Thymus (tissue), 11 donors: ENCODE measurements at regions not wholly inside any gene's neighbourhood (a gene's known extent, or its start where the extent isn't known, plus 50 kb on each side); places are given as distances from the start of the nearest gene placed in this dataset.

Experiments used
- DNase-seq, 9 donors: peaks; one replicate each; pipeline ENCODE4 v3.0.0-alpha.2; 2013; ENCODE audit warnings: low spot score in 9 of 9, low read depth in 6 of 9, missing footprints in 1 of 9
- H3K27ac ChIP-seq, 2 donors: one replicate each; pipeline ENCODE4 v1.5.1; 2013; ENCODE audit warnings: control low read depth in 1 of 2, low read depth in 1 of 2, low read length in 1 of 2, mild to moderate bottlenecking in 1 of 2, moderate library complexity in 1 of 2
- H3K27me3 ChIP-seq, 2 donors: one replicate each; pipeline ENCODE4 v1.5.1; 2013; ENCODE audit warnings: low read length in 1 of 2; ENCODE audit not compliant: control insufficient read depth in 2 of 2, insufficient read depth in 1 of 2
- H3K36me3 ChIP-seq, 2 donors: one replicate each; pipeline ENCODE4 v1.5.1; 2013; ENCODE audit warnings: low read length in 1 of 2, mild to moderate bottlenecking in 1 of 2, moderate library complexity in 1 of 2; ENCODE audit not compliant: control insufficient read depth in 2 of 2, insufficient read depth in 2 of 2
- H3K4me1 ChIP-seq, 2 donors: one replicate each; pipeline ENCODE4 v1.5.1; 2013; ENCODE audit warnings: low read length in 2 of 2; ENCODE audit not compliant: control insufficient read depth in 2 of 2, insufficient read depth in 2 of 2
- H3K4me3 ChIP-seq, 2 donors: one replicate each; pipeline ENCODE4 v1.5.1; 2013; ENCODE audit warnings: low read length in 2 of 2, control low read depth in 1 of 2, mild to moderate bottlenecking in 1 of 2
- H3K9me3 ChIP-seq, 2 donors: one replicate each; pipeline ENCODE4 v1.5.1; 2013; ENCODE audit warnings: low read length in 1 of 2, mild to moderate bottlenecking in 1 of 2; ENCODE audit not compliant: control insufficient read depth in 2 of 2, insufficient read depth in 1 of 2
- WGBS: extraction: QIAGEN DNeasy Blood & Tissue Kit; methylation state at CpG from one replicate; pipeline ENCODE4 v1.1.7; 2013; 5-methylcytosine and 5-hydroxymethylcytosine counted together
- donor health status: healthy.

DNA sequence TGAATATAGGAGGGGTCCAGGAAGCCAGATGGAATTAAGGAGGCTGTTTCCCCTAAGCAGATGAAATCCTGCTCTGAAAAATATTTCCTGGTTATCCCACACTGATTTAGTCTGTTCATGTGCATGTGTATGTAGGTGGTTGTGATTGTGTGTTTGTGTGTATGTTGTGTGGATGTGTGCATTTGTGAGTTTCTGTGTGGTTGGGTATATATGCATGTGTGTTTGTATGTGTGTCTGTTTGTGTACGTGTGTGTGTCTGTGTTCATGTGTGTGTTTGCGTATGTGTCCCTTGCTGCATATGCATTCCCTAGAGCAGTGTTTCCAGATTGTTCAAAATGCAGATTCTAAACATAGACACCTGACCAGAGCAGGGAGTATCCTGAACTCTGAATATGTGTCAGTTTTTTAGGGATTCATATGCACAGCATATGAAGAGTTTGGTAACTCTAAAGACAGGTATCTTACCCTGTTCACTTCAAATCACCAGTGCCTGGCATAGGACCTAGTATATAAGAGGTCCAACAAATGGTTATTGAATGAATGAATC lies 239.8 kb downstream of the MAFB start:
- Histone ChIP-seq H3K9me3 (no peaks in the 10 kb centered on the region), H3K4me3 (no peak overlapping the region), H3K4me1 (no peaks in the 10 kb centered on the region), H3K27ac (no peak overlapping the region), H3K36me3 (no peaks in the 10 kb centered on the region), H3K27me3 (no peaks in the 10 kb centered on the region)
- 94% methylated on average over 2 of the region's 2 CpGs for WGBS
- no peak for DNase-seq

DNA sequence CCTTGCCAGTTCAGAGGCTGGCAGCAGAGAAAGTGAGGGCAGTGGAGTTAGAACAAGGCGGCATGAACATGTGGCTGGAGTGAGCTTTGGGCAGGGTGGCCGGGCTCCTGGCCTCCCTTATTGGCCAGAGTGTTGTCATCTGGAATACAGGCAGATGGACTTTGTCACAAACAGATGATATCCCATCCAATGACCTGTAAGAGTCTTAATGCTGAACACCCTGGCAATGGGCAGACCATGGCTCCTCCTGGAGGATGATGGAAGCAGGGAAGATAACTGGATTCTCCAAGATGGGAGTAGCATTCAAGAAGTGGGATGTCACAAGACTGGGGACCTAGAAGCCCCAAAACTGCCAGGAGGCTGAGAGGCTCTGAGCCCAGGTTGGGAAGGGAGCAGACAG lies 242.1 kb downstream of the MAFB start:
- no peaks in the 10 kb centered on the region for H3K4me1 ChIP-seq
- H3K27ac ChIP-seq, result no peak overlapping the region
- H3K4me3 ChIP-seq, result no peak overlapping the region
- 91% methylated on average over 2 of the region's 2 CpGs for WGBS
- no peaks in the 10 kb centered on the region for H3K9me3 ChIP-seq
- DNase-seq, result no peak
- H3K36me3 ChIP-seq, result no peaks in the 10 kb centered on the region
- H3K27me3 ChIP-seq, result no peaks in the 10 kb centered on the region

DNA sequence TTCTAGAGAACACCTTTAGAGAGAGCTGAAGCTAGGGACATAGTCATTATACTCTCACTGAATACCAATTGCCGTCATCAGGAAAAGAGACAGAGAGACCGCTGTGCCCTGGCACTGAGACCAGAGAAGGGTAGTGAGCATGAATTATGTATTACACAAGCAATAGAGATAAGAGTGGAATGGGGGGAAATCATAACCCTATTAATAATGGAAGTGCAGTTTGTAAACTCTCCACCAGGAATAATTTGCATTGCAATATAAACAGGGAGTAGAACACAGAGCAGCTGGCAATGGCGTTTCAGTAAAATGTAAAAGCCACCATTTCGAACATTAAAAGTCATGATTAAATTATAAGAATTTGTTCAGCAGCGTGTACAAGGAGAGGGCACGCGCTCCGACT lies 244.5 kb downstream of the MAFB start:
- H3K27me3 ChIP-seq, result no peaks in the 10 kb centered on the region
- WGBS, result 98% methylated on average over 8 of the region's 8 CpGs
- no peak overlapping the region for H3K27ac ChIP-seq
- DNase-seq, result no peak
- no peaks in the 10 kb centered on the region for H3K4me1 ChIP-seq
- H3K4me3 ChIP-seq, result no peak overlapping the region
- no peaks in the 10 kb centered on the region for H3K9me3 ChIP-seq
- no peaks in the 10 kb centered on the region for H3K36me3 ChIP-seq

DNA sequence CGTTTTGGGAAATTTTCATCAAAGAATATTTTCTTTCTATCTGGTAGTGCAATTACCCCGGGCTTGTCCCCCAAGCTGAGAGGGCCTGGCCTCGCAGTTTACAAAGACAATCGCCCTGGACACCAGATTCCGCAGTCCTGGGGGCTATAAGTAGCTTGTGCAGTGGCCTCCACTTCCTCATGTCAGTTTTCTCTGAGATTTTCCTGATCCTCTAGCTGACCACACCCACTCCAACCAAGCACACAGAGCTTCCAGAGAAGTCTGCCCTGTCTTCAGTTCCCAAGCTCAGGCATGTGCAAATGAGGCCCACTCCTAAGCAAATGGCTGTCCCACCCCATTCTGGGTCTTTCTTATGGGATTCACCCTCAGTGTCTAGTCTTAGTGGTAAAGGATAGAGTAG lies 245.3 kb downstream of the MAFB start:
- 71% methylated on average over 5 of the region's 5 CpGs for WGBS
- no peak for DNase-seq
- H3K27me3 ChIP-seq, result no peaks in the 10 kb centered on the region
- H3K4me1 ChIP-seq, result no peaks in the 10 kb centered on the region
- no peak overlapping the region for H3K27ac ChIP-seq
- H3K4me3 ChIP-seq, result no peak overlapping the region
- H3K9me3 ChIP-seq, result no peaks in the 10 kb centered on the region
- no peaks in the 10 kb centered on the region for H3K36me3 ChIP-seq

DNA sequence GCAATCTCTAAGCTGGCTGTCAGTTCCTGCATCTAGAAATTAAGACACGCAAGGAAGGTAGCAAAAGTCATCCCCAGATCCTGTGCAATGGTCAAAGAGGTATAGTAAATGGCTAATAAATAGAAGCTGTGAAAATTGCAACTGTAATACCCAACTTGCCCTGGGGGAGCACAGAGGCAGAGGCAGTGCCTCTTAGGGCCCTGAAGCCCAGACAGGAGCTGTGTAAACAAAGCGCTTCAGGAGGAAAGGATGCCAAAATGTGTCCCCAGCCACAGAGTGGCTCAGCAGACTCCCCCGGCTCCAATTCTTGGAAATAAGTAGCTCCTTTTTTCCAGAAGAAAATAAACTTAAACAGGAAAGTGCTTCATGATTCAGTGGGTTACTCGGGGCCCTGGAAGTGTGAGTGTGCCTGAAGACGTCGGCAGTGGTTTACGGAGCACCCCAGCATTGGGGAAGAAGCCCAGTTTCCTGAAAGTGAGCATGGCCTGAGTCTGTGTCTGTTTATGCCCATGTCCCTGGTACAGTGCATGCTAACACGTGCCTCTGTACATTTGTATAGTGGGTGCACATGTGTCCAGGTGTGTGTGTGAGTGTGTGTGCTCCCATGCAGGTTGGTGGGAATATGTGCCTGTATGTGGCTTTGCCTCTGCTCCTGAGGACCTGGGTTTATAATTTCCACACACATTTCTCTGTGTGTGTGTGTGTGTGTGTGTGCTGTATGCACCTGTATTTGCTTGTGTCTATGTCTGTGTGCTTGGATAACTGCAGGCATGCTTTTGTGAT lies 246.7 kb downstream of the MAFB start:
- no peak for DNase-seq
- Histone ChIP-seq H3K4me3 (no peak overlapping the region), H3K27me3 (no peaks in the 10 kb centered on the region), H3K4me1 (no peaks in the 10 kb centered on the region), H3K36me3 (no peaks in the 10 kb centered on the region), H3K27ac (no peak overlapping the region), H3K9me3 (no peaks in the 10 kb centered on the region)
- WGBS, result 77% methylated on average over 8 of the region's 8 CpGs

DNA sequence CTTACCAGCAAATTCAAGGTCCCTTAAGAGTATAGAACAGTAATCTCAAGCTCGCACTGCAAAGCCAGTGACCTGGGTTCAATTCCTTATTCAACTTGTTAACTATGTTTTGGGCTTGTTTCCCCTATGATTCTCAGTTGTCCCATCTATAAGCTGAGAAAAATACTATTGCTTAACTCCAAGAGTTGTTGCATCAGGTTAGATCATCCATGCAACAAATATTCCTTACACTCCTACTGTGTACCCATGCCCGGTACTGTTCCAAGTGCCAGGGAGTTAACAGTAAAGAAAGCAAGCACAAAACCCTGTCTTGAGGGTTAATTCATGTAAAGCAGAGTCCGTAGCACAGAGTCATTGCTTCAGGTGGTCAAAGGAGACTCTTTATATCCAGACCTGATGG lies 247.3 kb downstream of the MAFB start:
- no peak for DNase-seq
- Histone ChIP-seq H3K27ac (no peak overlapping the region), H3K4me3 (no peak overlapping the region), H3K9me3 (no peaks in the 10 kb centered on the region), H3K36me3 (no peaks in the 10 kb centered on the region), H3K4me1 (no peaks in the 10 kb centered on the region), H3K27me3 (no peaks in the 10 kb centered on the region)
- 94% methylated on average over 3 of the region's 3 CpGs for WGBS

DNA sequence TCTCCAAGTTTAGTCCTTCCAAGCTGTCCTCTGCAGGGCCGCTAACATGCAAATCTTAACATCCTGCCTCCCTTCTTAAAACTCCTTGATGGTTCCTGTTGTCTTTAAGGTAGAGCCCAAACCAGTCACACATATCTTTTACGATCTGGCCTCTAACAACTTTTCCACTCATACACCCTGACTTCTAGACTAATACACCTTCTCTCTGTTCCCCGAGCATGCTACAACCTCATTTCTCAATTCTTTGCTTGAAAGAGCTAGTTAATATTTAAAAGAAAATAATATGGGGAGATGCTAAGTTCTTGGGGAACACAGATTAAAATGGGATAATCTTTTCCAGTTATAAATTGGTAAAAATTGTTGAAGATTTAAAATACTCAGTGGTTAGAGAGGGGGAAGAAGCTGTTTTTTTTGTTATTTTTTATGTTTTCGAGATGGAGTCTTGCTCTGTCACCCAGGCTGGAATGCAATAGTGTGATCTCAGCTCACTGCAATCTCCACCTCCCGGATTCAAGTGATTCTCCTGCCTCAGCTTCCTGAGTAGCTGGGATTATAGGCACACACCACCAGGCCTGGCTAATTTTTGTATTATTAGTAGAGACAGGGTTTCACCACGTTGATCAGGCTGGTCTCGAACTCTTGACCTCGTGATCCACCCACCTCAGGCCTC lies 250.7 kb downstream of the MAFB start:
- WGBS, result 91% methylated on average over 8 of the region's 8 CpGs
- H3K36me3 ChIP-seq, result no peaks in the 10 kb centered on the region
- H3K27ac ChIP-seq, result no peak overlapping the region
- H3K27me3 ChIP-seq, result no peaks in the 10 kb centered on the region
- no peaks in the 10 kb centered on the region for H3K4me1 ChIP-seq
- H3K9me3 ChIP-seq, result no peaks in the 10 kb centered on the region
- DNase-seq, result no peak
- no peak overlapping the region for H3K4me3 ChIP-seq

DNA sequence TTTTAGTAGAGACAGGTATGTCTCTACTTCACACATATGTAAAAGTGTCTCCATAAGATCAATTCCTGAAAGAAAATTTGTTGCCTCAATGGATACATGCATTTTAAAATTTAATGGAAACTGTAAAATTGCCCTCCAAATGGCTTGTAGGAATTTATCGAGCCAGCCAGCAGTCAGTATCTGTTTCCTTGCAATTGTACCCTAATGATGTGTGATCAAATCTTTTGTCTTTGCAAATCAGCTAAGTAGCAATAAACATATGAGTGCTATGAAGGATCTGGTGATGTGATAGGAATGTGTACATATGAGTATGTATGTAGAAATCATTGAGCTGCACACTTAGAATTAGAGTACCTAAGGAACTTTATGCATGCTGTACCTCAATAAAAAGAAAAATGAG lies 253.0 kb downstream of the MAFB start:
- Histone ChIP-seq H3K36me3 (no peaks in the 10 kb centered on the region), H3K27me3 (no peaks in the 10 kb centered on the region), H3K9me3 (no peaks in the 10 kb centered on the region), H3K27ac (no peak overlapping the region), H3K4me1 (no peaks in the 10 kb centered on the region), H3K4me3 (no peak overlapping the region)
- 97% methylated on average over 1 of the region's 1 CpG for WGBS
- no peak for DNase-seq

DNA sequence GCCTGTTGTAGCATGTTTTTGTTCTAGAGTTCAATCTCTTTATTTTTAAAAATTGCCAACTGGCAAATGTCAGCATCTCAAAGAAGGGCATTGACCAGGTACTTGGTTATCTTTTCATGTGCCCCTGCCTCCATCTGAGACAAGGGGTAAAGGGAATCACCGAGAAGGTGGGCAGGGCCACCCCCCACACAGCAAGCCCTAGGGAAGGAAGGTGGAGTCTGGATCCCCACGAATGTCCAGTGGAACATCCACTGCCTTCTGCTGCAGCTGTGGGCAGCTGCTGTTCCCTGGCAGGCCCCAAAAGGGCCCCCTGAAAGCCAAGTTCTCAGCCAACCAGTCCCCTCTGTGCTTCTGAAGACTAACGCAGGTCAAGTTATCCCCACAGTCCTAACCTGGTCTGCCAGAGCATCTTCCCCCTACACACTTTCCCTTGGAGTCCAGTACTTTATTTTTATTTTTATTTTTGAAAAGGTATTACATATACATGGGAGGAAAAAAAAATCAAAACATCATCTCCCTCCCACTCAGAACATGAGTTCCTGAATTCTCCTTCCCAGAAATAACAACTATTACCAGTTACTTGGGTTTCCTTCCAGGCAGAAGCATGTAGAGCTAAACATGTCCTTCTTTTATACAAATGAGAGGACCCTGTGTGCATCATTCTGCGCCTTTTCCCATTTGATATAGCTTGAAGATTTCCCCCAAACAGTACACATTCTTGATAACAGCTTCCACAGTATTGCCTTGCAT lies 253.7 kb downstream of the MAFB start:
- Histone ChIP-seq H3K4me3 (no peak overlapping the region), H3K4me1 (no peaks in the 10 kb centered on the region), H3K36me3 (no peaks in the 10 kb centered on the region), H3K9me3 (no peaks in the 10 kb centered on the region), H3K27ac (no peak overlapping the region), H3K27me3 (no peaks in the 10 kb centered on the region)
- 86% methylated on average over 4 of the region's 4 CpGs for whole genome bisulfite sequencing
- DNase-seq, result no peak
